ENCODE measurements at regions not wholly inside any gene's neighbourhood (a gene's known extent, or its start where the extent isn't known, plus 50 kb on each side); places are given as distances from the start of the nearest gene placed in this dataset.

DNA sequence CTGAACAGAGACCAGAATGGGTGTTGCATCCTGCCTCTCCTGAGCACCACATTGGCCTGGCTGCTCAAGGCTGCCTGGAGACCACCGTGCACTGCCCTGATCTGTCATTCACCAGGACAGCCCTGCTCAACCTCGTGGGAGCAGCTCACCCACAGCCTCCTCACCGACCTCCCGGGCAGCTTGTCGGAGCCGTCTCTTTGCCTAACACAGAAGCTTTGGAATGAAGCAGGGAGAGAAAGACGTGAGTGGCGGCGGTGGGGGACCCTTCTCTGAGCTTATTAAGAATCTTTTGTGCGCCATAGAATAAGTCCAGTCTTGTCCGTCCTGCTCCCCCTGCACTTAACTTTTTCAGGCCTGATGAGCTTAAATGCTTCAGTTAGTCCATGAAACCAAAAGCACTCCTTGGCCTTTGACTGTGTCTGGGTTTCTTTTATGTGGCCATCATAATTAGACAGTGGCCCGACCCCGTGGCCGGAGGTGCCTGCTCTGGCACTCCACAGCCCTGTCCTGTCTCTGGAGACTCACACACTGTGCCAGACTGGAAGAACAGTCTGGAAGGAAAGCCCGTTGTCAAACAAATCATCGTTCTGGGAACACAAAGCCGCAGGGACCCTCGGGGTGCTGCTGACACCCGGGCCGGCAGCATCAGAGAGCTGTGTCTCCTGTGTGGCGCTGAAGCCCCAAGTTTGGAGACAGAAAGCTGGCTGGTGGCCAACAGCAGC is 192.8 kb downstream of the BCOR start:
- no peak for TF ChIP-seq CTCF (IDR thresholded peaks at IDR 0.05; ENCODE audit: low read depth, low read length, missing input control)
- TF ChIP-seq REST (IDR thresholded peaks at IDR 0.05): no peak
- no peak for TF ChIP-seq NR2F2 (IDR thresholded peaks at IDR 0.05)
- TF ChIP-seq, protein P1, sequence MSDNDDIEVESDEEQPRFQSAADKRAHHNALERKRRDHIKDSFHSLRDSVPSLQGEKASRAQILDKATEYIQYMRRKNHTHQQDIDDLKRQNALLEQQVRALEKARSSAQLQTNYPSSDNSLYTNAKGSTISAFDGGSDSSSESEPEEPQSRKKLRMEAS (IDR thresholded peaks at IDR 0.05): no peak
- TF ChIP-seq YY1 (IDR thresholded peaks at IDR 0.05): no peak
- no peak for TF ChIP-seq TAF1 (conservative IDR thresholded peaks at IDR 0.05)
- no peak for TF ChIP-seq EGR1 (IDR thresholded peaks at IDR 0.05; ENCODE audit: low read depth in 2 of 2)
- TF ChIP-seq RAD21 (IDR thresholded peaks at IDR 0.05): no peak
- no peak for TF ChIP-seq JUND (IDR thresholded peaks at IDR 0.05)
- TF ChIP-seq ATF3 (IDR thresholded peaks at IDR 0.05): no peak
- no peak for TF ChIP-seq GABPA (IDR thresholded peaks at IDR 0.05 in 1 of 2, conservative IDR thresholded peaks at IDR 0.05 in 1 of 2)
